ENCODE measurements at regions not wholly inside any gene's neighbourhood (a gene's known extent, or its start where the extent isn't known, plus 50 kb on each side); places are given as distances from the start of the nearest gene placed in this dataset.
A peak's percentile ranks its signal among the peaks of the same experiment; 100 is the strongest.

DNA sequence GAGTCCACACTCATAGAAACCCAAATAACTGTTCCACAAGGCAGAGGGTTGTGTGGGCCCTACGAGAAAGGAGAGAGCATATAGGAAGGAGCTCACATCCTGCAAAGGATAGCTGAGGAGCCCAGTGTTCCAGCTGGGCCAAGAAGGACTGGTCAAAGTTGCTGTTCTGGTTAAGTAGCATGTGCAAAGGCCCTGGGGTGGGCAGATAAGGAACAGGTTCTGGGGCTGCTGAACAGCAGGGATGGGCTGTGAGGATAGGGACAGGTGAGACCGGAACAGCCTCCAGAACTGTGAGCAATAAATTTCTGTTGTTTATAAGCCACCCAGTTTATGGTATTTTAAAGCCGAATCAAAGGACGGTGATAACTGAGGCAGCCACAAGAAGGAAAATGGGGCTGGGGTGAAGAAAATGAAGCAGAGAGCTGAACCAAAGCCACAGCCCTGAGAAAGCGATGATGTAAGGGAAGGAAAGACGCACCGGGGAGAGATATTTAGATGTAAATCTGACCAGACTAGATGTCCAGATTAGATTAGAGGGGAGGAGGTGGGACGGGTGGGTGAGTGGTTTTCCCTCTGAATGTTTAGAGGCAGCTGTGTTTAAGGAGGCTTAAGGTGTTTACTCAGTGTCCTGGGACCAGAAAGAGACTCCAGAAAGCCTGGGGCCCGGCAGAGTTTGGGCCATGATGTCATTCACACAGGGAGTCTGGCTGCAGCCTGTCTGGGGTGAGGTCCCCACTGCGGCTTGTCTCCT lies 180.8 kb upstream of the BCOR start:
- peak; percentile 57 for DNase-seq (ENCODE audit: low spot score)

DNA sequence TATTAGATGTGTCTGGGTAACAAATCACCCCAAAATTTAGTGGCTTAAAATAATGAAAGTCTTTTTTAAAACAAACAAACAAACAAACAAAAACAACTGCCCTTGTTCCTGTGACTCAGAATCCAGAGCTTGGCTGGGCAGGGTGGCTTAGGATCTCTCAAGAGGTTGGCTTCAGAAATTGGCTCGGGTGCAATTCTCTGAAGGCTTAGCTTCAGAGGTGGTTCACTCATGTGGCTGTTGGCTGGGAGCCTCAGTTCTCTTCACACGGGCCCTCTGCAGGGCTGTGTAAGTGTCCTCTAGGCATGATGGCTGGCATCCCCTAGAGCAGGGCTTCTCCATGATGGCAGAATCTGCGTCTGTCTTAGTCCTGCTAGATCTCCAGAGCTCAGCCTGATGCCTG lies 179.9 kb upstream of the BCOR start:
- no peak for DNase-seq (ENCODE audit: low spot score)

DNA sequence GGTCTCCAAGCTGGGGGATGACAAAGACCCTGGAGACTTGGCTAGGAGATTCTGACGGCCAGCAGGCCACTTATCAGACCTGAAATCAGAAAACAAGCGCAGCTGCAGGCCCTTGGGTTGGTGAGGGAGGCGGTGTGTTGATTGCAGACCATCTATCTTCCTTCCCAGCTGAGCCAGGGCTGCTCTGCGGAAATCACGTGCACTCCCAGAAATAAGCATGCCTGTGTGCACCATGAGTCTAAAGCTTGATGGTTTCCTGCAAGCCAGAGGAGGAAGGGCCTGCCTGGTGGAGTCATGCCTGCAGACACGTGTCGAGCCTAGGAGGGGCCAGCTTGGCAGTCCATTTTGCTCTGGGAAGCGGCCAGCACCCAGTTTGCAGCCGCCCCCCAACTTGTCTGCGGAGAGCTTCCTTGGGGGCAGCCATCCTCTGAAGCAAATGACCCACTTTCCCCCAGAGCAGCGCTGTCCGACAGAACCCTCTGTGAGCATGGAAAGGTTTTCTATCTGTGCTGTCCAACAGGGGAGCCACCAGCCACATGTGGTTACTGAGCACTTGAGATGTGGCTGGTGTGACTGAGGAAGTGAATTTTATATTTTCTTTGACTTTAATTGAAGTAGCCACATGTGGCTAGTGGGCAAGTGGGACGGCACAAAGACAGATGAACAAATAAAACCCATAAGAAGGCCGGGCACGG lies 175.7 kb upstream of the BCOR start:
- no peak for DNase-seq (ENCODE audit: low spot score)

DNA sequence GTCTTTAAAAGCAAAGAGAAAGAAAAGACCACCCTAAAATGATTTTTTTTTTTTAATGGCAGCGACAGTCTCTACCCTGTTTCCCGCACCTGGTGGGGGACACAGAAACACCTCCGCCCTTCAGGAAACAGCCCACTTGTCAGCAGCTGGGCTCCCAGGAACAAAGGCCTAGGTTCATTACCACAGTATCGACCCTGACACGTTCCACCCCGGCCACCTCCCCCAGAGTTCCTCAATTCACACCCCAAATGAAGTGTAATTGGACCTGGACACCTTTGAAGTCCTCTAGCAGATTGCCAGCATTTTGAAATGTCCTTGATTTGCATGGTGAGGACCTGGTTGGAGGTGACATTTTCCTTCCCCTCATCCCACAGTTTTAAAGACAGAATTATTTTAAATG lies 175.0 kb upstream of the BCOR start:
- no peak for DNase-seq (ENCODE audit: low spot score)

DNA sequence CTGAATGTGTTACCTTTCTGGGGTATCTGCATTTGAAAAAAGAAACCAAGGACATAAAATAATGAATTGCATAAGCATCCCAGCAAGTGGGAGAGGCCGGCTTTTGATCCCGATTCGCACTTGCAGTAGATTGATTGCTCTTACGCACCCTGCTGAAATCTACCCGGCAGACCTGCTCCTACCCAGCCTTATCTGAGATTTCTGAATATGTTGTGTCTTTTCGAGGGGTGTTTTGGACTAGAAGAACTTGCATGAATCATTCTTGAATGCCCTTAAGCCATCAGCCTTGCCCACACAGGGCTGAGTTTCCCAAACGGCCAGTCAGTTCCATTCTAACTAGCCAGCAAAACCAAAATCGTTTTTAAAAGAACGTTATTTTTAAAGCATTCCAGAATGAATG lies 174.4 kb upstream of the BCOR start:
- DNase-seq (ENCODE audit: low spot score): no peak

DNA sequence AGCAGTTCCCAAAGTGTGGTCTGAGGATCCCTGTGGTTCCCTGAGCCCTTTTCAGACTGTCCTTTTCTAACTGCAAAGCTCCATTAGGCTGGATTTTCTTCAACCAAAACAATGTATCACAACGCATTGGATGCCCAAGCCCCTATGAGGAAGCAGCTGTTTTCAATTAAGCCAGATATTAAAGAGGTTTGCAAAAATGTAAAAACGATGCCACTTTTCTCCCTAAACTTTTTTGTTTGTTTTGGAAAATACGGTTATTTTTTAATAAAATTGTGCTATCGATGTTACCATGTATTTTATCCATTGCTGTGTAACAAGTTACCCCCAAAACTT lies 170.4 kb upstream of the BCOR start:
- no peak for DNase-seq (ENCODE audit: low spot score)

DNA sequence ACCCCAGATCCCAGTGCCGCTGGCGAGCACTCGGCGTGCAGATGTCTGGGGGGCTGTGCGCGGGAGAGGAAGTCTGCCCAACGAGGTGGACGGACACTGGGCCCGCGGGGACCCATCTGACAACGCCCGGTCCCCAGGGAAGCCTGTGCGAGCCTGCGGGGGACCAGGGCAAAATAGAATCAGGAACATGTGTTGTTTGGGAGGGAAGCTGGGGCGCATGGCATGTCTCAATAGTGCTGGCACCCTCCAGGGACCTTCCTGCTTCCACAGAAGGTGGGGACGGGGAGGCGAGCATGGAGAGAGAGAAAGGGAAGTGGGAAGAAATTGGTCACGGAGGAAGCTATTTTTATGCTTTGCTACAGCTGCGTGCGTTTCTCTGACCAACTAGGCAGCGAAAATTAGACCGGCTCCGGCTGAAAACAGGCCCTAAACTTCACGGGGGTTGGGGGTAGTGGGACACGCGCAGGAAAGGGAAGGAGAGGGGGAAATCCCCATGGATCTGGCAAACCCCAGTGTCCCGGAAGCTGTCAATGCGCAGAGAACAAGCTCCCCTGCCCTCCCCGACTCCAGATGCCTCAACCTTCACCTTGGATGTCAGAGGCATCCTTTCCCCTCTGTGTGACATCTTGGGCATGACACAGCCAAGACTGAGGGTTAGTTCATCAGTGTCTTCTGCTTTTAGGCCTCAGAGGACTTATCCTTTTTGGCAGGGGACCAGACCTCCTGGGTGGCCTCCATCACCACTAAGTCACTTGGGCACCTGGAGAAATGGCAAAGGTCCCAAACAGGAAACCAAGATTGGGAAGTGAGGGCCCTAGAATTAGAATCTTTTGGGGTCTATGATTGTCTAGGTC lies 169.8 kb upstream of the BCOR start:
- no peak for DNase-seq (ENCODE audit: low spot score)

DNA sequence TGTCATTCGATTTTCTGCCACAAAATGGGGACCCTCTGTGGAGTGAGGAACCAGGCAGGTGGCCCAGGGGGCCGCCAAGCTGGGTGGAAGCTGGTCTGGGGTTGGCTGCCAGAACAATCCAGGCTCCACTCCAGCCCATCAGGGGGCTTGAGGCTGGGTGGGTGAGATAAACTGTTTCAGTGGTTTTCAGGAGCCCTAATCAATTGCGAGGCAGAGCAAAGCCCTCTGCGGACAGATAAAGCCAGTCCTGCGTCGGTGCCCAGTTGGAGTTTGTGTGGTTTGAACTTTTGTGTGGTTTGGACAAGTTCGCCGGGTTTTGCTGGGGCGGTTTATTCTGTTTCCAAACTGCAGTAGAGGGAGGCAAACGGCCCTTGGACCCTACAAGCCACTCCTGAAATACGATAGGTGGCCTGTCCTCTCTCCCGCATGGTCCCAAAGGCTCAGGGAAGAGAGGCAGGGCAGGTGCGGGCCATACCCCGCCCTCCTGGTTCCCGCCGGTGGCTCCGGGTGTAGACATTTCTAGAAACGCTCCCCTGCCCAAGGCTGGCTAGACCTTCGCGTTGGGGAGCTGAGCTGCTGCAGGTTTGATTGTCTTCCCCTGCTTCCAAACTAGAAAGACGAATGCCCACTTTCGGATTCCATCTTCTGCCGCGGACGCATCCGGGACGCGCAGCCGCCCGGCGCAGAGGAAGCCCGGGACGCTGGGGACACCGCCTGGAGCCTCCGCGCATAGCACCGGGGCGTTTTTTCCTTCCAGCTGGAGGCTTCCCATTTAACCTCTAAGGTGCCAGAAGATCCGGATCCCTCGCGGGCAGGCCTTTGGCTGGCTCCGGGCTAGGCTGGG lies 169.0 kb upstream of the BCOR start:
- peak; percentile 44 for DNase-seq (ENCODE audit: low spot score)

DNA sequence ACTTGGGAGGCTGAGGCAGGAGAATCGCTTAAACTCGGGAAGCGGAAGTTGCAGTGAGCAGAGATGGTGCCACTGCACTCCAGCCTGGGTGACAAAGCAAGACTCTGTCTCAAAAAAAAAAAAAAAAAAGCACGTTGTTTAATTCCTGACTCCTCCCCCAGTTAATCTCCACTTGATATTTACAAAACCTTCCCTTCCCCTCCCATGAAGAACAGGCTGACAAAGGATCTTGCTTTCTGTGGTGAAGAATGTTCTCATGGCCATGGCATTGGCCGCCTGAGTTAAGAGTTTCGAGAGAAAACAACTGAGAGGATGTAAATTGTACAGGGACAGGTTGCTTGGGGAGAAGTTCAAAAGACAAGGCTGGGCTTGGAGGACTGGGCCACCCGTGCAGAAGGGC lies 168.2 kb upstream of the BCOR start:
- DNase-seq (ENCODE audit: low spot score): no peak

DNA sequence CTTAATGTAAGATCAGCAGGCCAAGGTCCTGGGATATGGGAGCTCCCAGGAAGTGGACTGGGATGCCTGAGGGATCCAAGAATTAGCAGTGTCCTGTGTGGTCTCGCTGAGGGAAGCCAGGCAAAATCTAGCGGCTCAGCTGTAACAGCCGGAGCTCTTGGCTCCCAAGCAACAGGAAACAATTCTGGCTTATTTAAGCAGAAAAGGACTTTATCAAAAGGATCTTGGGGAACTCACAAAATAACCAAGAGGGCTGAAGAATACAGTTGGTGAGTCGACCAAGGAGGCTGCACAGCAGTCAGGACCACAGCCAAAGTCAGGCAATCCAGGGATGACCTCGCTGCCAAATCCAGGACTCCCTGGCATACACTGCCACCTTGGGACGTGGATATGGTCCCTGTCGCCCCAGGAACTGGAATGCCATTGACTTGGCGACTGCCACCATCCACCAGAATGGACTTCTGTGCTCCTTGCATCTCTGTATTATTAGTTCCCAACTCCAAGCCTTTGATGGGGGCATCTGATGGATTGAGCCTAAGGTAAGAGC lies 165.3 kb upstream of the BCOR start:
- DNase-seq (ENCODE audit: low spot score): no peak

DNA sequence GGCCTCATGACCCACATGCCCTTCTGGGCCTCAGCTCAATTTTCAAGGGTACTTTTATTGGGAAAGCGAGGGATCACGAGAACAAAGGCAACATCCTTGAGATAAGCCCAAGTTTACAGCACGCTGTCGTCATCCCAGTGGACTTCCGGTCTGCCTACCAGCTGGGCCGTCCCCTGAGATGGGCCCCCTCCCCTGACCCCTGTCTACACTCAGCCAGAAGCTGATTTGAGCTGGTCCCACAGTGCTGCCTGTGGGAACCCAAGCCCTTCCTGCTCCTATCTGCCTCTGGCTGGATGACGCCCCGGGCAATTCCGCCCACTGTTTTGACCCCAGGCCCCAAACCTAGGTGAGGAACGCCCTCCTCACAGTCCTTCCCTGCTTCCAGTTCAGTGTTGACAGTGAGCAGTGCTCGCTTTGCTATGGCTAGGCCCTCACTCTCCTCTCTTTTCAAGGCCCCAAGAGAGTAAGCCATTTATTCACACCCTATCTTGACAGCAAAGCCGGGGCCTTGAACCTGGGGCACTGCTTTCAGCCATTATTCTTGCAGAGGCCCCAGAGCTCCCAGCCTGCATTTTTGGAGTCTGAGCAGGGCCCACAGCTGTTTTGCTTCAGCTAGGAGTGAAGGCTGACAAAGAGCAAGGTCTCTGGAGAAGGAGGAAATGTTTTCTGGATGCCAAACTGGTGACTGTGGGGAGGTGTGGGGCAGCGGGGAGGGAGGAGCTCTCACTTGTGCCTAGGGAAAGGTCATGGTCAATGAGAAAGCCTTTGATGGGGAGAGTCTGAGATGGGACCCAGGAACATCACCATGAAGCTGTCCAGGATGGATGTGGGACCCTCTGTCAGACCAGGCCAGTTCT lies 164.6 kb upstream of the BCOR start:
- no peak for DNase-seq (ENCODE audit: low spot score)

DNA sequence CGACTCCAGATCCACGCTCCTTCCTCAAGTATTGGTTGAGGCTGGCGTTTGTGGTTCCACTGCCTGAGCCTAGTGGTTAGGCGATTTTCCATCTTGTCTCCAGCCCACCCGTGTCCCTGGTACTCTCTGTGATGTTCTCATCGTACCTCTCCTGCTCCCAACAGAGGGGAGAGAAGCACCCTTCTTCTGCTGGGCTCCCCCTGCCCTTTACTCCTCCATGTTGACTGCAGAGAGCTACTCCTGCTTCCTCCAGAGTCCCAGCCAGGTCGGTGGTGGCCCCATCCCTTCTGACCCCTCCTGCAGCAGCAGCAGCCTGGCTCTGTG lies 164.0 kb upstream of the BCOR start:
- no peak for DNase-seq (ENCODE audit: low spot score)

DNA sequence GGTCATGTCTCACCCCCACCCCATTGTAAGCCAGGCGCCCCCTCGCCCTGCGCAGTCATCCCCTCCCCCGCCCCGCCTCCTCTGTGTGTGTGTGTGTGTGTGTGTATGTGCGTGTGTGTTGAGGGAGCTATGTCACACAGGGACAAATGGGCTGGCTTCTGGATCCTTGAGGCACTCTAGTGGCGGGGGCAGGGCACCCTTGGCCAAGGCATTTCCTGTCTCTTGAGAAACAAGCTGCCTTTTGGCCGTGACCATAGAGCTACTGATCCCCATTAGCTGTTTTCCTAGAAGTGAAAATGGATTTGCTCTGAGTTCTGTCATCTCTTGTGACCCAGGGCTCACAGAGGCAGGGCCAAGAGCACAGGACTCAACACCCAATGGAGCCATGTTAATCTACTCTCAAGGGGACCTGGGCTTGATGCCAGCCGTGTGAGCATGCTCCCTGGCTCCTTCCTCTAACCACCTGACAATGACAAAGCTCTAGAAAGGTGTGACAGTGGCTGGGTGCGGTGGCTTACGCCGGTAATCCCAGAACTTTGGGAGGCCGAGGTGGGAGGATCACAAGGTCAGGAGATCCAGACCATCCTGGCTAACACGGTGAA lies 162.5 kb upstream of the BCOR start:
- DNase-seq (ENCODE audit: low spot score): no peak

DNA sequence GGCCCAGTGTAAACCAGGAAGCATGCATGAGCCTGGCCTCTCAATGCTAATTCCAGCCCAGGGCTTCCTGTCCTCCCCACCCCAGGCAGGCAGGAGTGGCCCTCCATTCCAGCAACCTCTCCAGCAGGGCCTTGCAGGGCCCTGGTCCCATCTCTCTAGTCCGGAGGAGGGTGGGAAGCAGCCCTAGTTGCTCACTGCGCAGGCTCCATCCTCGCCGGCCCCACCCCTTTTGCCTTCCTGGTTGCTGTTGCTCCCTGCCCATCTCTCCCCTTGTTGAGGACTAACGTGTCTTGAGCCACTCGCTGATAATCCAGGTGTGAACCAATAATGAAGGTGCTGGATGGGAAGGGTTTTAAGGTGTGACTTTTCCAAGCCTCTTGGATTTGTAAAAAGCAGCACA lies 161.2 kb upstream of the BCOR start:
- DNase-seq (ENCODE audit: low spot score): no peak

DNA sequence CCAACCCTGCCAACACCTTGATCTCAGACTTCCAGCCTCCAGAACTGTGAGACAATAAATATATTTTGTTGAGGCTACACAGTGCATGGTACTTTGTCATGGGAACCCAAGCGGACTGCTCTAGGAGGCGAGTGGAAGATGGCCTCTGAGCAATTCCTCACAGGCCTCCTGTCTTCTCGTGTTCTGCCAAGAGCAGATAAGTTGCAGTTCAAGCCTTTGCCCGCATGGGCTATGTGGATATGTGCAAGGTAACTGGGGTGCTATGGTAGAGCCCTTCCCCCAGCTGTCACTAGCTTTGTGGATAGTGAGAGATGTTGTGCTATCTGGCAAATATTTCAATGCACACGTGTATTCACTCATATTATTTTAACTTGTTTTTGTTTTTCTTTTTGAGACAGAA lies 156.0 kb upstream of the BCOR start:
- DNase-seq (ENCODE audit: low spot score): no peak

DNA sequence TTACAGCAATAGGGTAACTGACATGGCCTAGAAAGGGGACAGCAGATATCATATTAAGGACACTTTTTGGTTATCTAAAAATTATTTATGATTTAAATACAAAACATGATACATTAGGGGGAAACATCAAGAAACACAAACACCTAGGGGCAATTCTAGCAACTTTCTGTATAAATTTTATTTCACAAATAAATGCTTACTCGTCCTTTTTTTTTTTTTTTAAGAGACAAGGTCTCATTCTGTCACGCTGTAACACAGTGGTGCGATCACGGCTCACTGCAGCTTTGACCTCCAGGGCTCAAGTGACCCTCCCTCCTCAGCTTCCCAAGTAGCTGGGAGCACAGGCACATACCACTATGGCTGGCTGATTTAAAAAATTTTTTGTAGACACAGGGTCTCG lies 151.8 kb upstream of the BCOR start:
- no peak for DNase-seq (ENCODE audit: low spot score)

DNA sequence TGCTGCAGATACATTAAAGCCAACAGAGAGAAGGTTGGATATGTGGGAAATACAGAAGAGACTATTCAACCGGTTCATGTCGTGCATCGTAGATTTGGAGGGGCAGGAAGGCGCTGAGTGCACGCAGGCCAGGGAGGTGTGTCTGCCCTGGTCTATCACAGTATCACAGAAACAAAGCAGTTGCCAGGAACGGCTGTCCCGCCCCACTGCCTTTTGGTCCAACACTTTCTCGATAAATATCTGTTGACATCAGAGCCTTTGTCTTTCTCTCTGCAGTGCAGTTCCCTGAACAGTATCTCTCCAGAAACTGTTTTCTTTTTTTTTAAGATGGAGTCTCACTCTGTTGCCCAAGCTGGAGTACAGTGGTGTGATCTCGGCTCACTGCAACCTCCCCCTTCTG lies 151.1 kb upstream of the BCOR start:
- no peak for DNase-seq (ENCODE audit: low spot score)

DNA sequence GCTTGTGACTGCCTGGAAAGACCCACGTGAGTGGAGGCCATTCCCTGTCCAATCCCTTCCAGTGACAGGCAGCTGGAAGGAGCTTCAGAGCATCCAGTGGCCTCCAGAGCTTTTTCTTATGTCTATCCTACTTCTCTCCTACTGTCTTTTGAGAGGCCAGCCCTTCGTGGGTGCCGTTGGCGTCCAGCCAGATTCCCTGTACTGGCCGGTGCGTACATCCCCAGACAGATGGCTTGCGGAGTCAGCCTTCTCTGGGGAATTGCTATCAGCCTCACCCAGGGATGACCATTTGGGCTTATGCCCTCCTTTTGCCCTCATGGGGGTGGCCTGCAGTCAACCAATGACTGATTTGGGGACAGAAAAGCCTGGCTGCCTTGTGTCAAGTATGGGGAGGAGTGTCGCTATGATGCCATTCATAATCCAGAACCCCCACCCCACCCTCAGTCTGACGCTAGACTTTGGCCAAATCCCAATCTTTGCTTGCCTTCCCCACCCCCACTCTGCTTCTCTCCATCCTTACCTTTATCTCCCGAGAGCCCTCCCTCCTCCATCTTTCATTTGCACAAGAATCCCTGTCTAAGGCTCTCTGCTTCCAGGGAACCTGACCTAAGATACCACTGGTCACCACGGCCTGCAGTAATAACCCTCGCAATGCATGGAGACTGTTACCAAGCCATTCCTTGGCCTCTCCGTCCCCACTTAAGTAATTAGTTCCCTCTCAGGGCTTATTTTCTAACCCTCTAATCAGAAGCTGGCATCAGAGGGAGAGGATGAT lies 150.3 kb upstream of the BCOR start:
- no peak for DNase-seq (ENCODE audit: low spot score)

DNA sequence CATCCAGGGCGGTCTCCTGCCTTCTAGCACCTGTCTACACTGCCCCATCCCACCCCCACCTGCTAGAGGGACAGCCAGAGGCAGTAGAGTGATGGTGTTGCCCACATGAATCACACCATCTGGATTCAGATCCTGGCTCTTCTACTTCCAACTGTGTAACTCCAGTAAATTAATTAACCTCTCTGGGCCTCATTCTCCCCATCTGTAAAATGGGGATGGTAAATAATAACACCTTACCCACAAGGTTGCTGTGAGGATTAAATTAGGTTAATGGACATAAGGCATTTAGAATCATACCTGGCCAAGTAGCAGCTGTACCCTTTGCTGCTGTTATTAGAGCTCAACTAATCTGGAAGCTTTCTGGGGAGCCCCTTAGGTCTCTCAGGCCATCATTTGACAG lies 149.6 kb upstream of the BCOR start:
- DNase-seq (ENCODE audit: low spot score): no peak

DNA sequence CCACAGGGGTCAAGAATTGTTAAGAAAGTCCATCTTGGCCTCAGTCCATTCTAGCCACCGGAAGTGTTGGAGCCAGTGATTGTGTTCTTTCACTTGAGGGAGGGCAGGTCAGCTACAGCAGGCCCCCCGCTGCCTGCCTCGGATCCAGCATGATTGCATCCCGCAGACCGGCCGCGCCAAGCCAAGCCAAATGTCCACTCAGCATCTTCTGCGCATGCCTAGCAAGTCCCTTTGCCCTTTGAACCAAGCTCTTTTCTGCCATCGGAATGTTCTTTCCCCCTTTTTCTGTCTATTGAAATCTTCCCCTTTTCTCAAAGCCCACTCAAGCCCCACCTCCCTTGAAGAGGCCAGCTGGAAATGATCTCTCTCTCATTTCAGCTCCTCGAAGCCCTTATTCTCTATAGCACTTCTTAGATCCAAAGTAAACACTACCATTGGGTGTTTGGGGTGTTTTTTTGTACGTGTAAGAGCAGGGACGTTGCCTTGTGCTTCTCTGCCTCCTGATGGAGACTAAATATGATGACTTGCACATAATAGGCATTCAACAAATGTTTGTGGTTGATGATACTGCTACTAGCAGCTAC lies 147.8 kb upstream of the BCOR start:
- DNase-seq (ENCODE audit: low spot score): no peak

Measured in CD4-positive, alpha-beta T cell treated with Interleukin-6 at 100 ng/mL for 8 hours (primary cell).